ENCODE measurements at regions not wholly inside any gene's neighbourhood (a gene's known extent, or its start where the extent isn't known, plus 50 kb on each side); places are given as distances from the start of the nearest gene placed in this dataset.

DNA sequence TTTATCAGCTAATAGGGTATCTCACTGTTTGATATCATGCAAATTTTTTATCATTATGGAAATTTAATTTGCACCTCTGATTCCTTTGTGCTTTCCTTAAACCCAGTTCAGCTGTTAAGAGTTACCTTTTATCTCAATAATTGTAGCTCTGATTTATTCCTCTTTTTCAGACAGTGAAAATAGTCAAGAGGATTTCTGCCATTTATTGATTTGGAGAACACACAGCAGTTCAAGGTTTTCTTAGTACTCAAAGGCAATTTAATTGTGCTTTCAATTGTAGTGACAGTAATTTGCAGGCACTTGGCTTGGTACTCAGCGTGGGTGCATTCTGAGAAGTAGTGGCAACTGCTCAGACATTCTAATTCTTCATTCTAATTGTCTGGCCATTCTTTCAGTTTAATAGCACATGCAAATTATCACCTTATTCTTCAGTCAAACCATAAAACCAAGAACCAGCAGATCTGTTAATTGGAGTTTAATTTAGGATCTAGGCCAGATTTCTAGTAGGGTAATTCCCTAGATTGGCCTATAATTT is 709.3 kb downstream of the RPS29 start:
- Histone ChIP-seq H3K9ac (ENCODE audit: control insufficient read depth, extremely low read depth, insufficient read depth, low read length) (no peak overlapping the region), H3K27me3 (ENCODE audit: control insufficient read depth, extremely low read depth, insufficient read depth, low read length) (no peaks in the 10 kb centered on the region), H3K4me2 (ENCODE audit: control insufficient read depth, extremely low read depth, insufficient read depth, low read depth, low read length) (no peak overlapping the region), H3K9me3 (ENCODE audit: control insufficient read depth, low read depth, low read length) (no peaks in the 10 kb centered on the region), H3K4me3 (ENCODE audit: control insufficient read depth in 2 of 3, extremely low read depth in 1 of 3, insufficient read depth in 2 of 3, low read depth in 1 of 3, low read length in 3 of 3) (no peak overlapping the region), H3K36me3 (ENCODE audit: control insufficient read depth in 2 of 2, extremely low read depth in 1 of 2, insufficient read depth in 2 of 2, low read length in 2 of 2) (no peaks in the 10 kb centered on the region), H3K27ac (ENCODE audit: control insufficient read depth, insufficient read depth, low read length) (no peak overlapping the region), H4K20me1 (ENCODE audit: control insufficient read depth, extremely low read depth, insufficient read depth, low read length) (no peaks in the 10 kb centered on the region), H3K9me1 (ENCODE audit: control insufficient read depth, extremely low read depth, insufficient read depth, low read length) (no peaks in the 10 kb centered on the region), H2AFZ (ENCODE audit: control insufficient read depth, low read length) (no peak overlapping the region), H3K79me2 (ENCODE audit: control insufficient read depth, insufficient read depth, low read length) (no peaks in the 10 kb centered on the region), H3K4me1 (ENCODE audit: control insufficient read depth, extremely low read depth, insufficient read depth, low read length) (no peaks in the 10 kb centered on the region)
- dilution Hi-C loops (cut with MboI; ENCODE audit: extremely low pct_ligation_motif_present, low sequenced_read_pairs) = no loop called here
- DNase-seq (ENCODE audit: low read depth, low spot score) (no peak), FAIRE-seq (no peak)
- TF ChIP-seq, protein P1, sequence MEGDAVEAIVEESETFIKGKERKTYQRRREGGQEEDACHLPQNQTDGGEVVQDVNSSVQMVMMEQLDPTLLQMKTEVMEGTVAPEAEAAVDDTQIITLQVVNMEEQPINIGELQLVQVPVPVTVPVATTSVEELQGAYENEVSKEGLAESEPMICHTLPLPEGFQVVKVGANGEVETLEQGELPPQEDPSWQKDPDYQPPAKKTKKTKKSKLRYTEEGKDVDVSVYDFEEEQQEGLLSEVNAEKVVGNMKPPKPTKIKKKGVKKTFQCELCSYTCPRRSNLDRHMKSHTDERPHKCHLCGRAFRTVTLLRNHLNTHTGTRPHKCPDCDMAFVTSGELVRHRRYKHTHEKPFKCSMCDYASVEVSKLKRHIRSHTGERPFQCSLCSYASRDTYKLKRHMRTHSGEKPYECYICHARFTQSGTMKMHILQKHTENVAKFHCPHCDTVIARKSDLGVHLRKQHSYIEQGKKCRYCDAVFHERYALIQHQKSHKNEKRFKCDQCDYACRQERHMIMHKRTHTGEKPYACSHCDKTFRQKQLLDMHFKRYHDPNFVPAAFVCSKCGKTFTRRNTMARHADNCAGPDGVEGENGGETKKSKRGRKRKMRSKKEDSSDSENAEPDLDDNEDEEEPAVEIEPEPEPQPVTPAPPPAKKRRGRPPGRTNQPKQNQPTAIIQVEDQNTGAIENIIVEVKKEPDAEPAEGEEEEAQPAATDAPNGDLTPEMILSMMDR (optimal IDR thresholded peaks at IDR 0.05 in 1 of 3, IDR thresholded peaks at IDR 0.05 in 1 of 3, conservative IDR thresholded peaks at IDR 0.05 in 1 of 3; ENCODE audit: extremely low read depth in 1 of 3, insufficient read depth in 2 of 3, low read length in 3 of 3) = no peak
- no peak for TF ChIP-seq EZH2 (IDR thresholded peaks at IDR 0.05; ENCODE audit: low read length)

DNA sequence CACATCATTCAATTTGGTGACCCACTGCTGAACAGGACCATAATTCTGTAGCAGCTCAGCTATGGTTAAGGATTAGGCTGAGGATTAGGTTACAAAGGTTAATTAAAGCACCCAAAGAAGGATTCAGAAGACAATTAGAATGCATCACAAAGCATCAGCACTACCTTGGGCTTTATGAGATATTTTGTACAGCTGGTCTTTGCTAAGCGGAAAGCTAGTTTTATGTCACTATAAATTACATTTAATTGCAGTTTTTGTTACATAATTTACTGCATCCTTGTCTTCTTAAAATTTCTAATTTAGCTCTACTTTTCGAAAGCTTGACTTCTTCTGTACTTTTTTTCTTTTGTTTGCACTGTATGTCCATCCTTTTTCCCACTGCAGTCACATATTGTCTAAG is 711.5 kb downstream of the RPS29 start:
- no peak for TF ChIP-seq EZH2 (IDR thresholded peaks at IDR 0.05; ENCODE audit: low read length)
- TF ChIP-seq, protein P1 (optimal IDR thresholded peaks at IDR 0.05 in 1 of 3, IDR thresholded peaks at IDR 0.05 in 1 of 3, conservative IDR thresholded peaks at IDR 0.05 in 1 of 3; ENCODE audit: extremely low read depth in 1 of 3, insufficient read depth in 2 of 3, low read length in 3 of 3) = no peak
- H3K79me2 ChIP-seq (ENCODE audit: control insufficient read depth, insufficient read depth, low read length) = no peaks in the 10 kb centered on the region
- no peak overlapping the region for H3K4me3 ChIP-seq (ENCODE audit: control insufficient read depth in 2 of 3, extremely low read depth in 1 of 3, insufficient read depth in 2 of 3, low read depth in 1 of 3, low read length in 3 of 3)
- H3K9me3 ChIP-seq (ENCODE audit: control insufficient read depth, low read depth, low read length) = no peaks in the 10 kb centered on the region
- no peaks in the 10 kb centered on the region for H3K4me1 ChIP-seq (ENCODE audit: control insufficient read depth, extremely low read depth, insufficient read depth, low read length)
- dilution Hi-C loops (cut with MboI; ENCODE audit: extremely low pct_ligation_motif_present, low sequenced_read_pairs) = no loop called here
- no peaks in the 10 kb centered on the region for H4K20me1 ChIP-seq (ENCODE audit: control insufficient read depth, extremely low read depth, insufficient read depth, low read length)
- DNase-seq (ENCODE audit: low read depth, low spot score) (no peak), FAIRE-seq (no peak)
- no peak overlapping the region for H2AFZ ChIP-seq (ENCODE audit: control insufficient read depth, low read length)
- no peaks in the 10 kb centered on the region for H3K27me3 ChIP-seq (ENCODE audit: control insufficient read depth, extremely low read depth, insufficient read depth, low read length)
- H3K4me2 ChIP-seq (ENCODE audit: control insufficient read depth, extremely low read depth, insufficient read depth, low read depth, low read length) = no peak overlapping the region
- no peaks in the 10 kb centered on the region for H3K36me3 ChIP-seq (ENCODE audit: control insufficient read depth in 2 of 2, extremely low read depth in 1 of 2, insufficient read depth in 2 of 2, low read length in 2 of 2)
- H3K27ac ChIP-seq (ENCODE audit: control insufficient read depth, insufficient read depth, low read length) = no peak overlapping the region
- no peaks in the 10 kb centered on the region for H3K9me1 ChIP-seq (ENCODE audit: control insufficient read depth, extremely low read depth, insufficient read depth, low read length)
- H3K9ac ChIP-seq (ENCODE audit: control insufficient read depth, extremely low read depth, insufficient read depth, low read length) = no peak overlapping the region
